ENCODE measurements at regions not wholly inside any gene's neighbourhood (a gene's known extent, or its start where the extent isn't known, plus 50 kb on each side); places are given as distances from the start of the nearest gene placed in this dataset.
"Not testable (repeated sequence)": the region's sequence is repeated elsewhere in the genome, so short reads cannot be mapped to it uniquely, and the experiment has no call there.

DNA sequence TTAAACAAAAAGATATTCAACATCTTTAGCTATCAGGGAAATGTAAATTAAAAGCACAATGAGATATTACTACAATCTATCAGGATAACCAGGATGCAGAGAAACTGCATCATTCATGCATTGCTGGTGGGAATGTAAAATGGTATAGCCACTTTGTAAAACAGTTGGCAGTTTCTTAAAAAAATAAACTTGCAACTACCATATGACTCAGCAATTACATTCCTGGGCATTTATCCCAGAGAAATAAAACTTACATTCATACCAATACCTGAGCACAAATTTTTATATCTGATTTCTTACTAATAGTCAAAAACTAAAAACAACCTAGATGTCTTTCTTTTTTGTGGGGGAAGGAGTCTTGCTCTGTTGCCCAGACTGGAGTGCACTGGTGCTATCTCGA, 190.3 kb upstream of the TAB2 start:
- DNase-seq: no peak

DNA sequence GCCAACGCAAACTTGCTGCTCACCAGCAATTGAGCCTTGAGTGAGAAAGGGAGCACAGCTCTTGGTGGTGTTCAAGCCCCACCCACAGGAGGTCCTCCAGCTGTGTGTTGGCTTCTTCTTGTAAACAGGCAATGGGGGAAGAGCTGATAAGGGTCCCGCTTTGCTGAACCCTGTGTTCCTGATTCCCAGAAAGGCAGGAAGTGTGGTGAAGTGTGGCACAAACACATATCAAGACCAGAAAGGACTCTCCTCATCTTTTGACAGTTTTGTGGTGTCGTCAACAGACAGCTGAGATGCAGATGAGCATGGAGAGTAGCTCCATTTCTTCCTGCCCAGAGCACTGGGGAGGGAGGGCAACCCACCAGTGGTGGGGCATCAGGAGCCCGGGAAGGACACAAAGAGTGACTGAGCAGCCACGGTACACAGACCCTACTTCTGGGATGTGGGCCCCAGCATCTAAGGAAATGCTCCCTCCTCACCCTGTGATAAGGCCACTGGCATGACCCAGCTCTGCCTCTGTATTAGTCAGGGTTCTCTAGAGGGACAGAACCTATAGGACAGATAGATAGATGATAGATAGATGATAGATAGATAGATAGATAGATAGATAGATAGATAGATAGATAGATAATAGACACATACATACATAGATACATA, 188.9 kb upstream of the TAB2 start:
- DNase-seq: peak in 1 of 2 experiments; percentile 40

DNA sequence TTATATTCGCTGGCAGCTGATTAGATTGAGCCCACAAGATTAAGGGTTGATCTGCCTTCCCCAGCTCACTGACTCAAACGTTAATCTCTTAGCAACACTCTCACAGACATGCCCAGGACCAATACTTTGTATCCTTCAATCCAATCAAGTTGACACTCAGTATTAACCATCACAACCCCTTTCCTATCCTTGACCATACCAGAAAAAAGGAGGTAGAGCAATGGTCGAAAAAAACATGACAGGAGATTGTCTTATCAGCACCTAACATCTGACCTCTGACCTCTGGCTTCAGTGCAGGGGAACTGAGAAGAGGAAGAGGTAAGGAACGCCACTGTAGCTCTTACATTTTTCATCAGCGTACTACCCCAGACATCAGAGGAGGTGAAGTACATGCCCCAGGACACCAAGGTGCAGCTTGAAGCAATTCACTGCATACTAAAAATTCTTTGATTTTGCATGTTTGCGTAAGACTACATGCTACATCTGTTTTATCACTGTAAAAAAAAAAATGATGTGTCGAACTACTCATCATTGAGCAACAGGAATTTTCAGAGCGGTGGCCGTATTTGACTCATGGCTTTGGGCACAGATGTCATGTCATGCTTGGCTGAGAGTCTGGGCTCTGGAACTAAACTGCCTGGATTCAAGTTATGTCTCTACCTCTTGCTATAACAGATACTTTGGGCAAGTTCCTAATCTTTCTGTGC, 188.0 kb upstream of the TAB2 start:
- DNase-seq: no peak

DNA sequence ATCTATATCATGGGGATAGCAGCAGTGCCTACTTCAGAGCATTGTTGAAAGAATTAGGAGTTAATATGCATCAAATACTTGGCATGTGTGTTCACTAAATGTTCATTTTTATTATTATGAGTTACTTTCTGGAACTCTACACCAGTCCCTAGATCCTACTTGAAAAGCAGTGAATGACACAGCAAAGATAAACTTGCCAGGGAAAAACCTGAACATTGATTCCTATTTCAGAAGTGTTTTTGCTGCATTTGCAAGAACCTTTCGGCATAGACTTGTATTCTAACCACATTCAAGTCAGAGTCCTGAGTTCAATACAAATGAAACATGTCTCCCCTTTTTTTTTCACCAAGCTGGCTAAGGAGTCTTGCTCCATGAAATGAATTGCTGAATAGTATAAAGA, 187.4 kb upstream of the TAB2 start:
- DNase-seq: no peak

DNA sequence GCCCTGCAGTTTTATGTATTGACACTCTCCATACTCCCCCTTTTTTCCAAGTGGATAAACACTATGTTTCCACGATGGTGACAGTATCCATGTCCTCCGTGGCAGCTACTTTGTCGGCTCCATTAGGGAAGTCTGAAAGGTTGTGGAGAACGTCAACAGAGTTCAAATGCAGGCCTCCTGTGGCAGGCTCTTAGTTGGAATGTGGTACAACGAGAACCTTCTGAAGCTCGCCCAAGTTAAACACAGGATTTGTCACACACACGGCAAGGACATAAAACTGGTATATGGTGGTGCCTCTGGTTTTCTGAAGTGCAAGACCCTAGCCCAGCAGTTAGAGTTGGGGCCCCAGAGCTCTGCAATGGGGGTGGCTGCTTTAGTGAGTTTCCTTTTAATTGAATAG, 187.0 kb upstream of the TAB2 start:
- no peak for DNase-seq

DNA sequence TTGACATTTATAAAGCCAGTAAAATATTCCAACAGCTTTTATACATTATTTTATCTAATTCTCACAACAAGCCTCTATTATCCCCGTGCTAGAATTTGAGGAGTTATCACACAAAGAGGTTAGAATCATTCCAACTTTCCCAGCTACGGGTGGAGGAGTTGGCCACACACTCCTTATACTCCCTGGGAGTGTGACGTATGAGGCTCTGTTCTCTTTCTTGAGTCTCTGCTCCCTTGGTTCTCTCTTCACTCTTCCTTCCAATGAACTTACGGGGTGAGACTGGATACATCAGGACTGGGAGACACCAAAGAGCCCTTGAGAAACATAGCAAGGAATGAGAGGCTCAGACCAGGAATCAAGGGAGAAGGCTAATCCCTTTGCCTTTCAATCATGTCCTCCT, 185.6 kb upstream of the TAB2 start:
- no peak for DNase-seq

DNA sequence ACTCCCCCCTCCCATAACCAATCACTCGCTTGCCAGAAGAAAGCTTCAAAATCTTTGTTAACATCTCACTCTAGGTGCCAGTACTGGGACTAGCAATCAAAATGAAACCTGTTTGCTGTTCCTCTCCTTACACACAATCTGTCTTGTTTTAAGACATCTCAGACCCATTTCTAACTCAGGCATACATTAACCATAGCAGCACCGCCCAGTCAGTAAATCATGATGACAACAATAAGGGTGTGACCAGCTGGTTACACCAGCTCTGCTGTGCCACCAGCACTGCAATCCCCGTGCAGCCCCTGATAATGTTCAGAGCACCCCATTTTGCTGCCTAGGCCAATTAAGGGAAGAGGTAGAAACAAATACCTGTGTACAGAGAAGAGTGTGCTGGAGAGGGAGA, 185.2 kb upstream of the TAB2 start:
- DNase-seq: no peak

DNA sequence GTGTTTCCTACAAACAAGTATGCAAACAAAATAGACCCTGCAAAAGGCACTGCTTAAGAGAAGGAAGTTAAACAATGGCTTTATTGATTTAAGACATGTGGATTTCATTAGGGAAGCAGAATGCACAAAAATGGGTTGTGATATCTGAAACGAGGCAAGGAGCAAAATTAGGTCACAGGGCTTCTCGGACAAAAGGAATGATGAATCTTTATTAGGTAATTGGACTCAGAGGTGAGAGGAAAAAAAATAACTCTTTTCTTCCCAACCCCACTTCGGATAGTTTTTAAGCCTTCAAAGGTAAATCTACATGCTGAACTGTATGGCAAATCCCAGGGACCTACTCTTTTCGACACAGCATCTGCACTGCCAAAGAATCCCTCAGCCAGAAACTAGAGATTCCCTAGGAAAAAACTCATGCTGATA, 183.0 kb upstream of the TAB2 start:
- DNase-seq: no peak

DNA sequence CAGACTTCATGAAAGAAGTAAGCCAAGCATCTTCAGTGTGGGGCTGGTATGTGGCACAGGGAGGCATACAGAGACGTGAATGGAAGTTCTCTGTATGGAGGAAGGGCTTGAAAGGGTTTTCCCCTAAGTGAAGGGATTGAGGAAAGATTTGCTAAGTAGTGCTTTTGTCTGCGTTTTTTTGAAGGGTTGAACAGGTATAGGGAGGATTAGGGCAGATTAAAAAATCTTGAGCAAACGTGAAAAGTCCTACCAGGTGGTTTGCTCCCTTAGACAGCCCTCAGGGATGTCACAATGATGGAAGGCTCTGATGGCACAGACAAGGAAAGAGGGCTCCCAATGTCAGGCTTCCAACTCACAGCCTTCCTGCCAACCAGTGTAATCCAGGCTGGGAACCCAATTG, 181.7 kb upstream of the TAB2 start:
- DNase-seq: no peak

DNA sequence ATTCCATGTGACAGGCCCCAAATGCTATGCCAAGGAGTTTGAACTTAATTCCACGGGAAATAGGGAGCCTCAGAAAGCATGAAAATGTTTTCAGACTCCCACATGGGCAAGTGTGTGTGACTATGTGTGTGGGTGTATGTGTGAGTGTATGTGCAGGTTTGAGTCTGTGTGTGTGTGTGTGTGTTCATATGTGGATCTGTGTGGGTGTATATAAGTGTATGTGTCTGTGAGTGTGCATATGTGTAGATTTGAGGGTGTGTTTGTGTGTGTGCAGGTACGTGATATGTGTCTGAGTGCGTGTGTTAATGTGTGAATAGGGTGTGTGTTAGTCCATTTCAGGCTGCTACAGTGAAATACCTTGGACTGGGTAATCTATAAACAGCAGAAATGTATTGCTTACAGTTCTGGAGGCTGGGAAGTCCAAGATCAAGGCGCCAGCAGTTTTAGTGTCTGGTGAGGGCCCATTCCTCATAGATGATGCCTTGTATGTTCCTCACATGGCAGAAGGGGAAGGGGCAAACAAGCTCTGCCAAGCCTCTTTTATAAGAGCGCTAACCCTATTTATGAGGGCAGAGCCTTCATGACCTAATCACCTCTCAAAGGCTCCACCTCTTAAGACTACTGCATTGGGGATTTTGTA, 181.1 kb upstream of the TAB2 start:
- no peak for DNase-seq

DNA sequence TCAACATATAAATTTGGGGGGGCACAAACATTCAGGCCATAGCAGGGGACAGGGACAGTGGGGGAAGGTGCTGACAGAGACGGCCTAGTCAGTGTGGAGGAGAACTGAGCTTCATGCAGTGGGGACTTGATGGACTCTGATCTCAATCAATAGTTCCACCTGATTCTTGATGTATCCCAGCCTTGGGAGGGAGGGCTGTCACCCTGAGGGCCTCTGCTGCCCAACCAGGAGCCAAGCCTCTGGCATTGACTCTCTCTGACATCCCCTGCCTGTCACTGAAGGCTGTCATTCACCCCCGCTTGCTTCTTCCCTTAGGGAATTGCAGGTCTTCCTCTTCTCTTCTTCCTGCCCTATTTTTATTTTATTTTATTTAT, 180.6 kb upstream of the TAB2 start:
- no peak for DNase-seq

DNA sequence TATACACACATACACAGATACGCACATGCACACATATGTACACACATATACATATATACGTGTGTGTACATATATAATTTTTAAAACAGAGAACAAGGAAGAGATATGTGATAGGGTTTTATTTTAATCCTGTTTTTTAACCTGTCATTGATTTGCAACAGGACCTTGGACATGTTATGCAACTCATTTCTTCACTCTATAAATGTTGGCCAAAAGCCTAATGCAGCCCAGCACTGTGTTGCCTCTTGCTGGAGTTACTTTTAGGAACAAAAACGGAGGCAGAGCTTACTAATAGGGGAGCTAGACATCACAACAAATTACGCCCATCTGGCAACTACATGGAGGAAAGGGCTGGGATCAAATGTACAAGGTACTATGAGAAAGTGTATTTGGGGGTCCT, 179.9 kb upstream of the TAB2 start:
- no peak for DNase-seq

DNA sequence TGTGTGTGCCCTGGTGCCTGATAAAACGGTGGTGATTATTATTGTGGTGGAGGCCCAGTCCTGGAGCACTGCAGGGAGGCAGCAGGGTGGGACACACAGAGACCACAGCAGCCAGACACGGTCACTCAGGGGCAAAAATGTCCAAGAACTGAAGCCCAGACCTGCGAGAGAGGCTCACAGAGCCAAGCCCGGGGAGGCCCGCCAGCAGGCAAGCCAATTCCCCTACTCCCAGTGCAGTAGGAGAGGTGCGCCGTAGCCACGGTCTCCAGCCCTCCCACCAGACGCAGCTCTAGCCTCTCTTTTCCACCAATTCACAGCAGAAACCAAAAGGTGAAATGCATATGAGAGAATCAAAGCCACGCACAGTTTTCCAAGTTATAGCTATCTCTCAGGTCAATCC, 179.4 kb upstream of the TAB2 start:
- DNase-seq: no peak

DNA sequence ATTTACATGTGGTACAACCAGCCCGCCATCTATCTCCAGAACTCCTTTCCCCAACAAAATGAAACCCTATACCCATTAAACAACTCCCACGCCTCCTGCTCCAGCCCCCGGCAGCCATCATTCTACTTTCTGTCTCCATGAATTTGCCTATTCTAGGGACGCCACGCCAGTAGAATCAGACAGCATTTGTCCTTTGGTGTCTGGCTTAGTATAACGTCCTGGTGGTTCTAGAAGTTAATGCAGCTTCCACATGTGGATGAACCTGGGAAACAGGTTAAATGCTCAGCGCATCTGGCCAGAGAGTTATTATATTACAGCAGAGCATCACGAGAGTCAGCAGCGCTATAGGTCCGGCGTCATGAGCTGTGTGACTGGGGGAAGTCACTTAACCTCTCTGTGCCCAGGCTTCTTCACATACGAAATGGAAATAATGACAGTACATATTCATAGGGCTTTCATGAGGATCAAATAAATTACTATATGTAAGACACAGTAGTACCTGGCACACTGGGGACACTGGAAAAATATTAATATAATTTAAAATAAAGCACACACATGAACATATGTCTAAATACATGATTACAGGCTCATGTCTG, 178.7 kb upstream of the TAB2 start:
- no peak for DNase-seq

DNA sequence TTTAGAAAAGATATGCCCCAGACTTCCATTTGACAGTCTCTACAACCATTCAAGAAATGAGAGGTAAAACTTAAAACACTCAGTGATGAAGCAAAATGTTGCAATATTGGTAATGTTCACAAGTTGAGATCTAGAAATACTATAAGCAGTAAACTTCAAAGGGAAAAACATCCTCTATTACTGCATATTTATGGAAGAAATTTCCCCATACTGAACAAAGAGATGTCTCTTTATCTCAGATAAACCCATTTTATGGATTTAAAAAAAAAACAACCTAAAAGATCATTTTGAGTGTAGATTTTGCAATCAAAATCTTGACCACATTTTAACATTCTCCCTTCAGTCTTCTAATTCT, 177.8 kb upstream of the TAB2 start:
- no peak for DNase-seq

DNA sequence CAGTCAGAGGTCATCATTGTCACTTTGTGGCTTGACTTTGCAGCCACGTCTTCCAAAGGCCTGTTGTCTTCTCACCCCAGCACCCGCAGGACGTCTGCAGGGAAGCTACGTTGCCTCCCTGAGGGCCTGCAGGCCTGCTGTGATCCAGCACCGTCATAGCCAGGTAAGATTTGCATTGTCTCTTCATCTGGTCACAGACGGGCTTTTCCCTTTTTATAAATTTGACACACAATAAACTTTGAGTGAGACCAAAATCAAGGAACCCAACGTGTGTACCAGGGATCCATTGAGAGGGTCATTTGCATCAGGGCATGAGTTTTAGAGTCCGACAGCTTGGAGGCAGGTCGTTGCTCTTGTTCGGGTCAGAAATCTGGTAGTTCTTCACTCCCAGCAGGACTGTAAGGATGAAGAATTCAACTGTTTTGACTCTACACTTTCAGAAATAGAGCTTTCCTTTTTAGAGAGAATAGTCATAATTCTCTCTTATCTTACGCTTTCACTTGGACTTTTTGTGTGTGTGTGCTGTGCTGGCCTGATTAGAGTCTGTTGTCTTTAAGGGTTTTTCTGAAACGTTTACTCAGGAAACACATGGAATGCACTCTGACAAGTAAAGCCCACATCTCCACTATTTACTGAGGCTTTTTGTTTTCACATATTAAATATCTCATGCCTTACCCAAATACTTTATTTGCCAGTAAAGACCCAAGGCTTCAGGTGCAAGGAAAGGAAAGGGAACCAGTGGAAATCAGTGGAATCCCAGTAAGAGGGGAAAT, 177.2 kb upstream of the TAB2 start:
- peak; percentile 67 to 73 for DNase-seq

DNA sequence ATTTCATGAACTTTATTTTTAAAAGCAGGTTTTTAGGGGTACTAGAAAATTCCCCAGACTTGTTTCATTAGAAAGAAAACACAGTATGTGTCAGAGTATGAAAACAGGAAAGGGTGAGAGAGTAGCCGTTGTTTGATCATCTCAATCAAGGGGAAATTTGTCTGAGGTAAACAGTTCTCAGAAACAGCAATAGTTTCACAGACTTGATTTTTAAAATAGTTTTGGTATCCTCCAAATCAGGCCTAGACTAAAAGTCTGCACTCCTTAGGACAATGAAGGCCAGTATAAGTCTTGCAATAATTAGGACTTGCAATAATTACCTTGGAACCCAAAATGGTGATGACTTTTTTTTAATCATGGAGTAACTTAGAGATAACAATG, 176.6 kb upstream of the TAB2 start:
- DNase-seq: no peak

DNA sequence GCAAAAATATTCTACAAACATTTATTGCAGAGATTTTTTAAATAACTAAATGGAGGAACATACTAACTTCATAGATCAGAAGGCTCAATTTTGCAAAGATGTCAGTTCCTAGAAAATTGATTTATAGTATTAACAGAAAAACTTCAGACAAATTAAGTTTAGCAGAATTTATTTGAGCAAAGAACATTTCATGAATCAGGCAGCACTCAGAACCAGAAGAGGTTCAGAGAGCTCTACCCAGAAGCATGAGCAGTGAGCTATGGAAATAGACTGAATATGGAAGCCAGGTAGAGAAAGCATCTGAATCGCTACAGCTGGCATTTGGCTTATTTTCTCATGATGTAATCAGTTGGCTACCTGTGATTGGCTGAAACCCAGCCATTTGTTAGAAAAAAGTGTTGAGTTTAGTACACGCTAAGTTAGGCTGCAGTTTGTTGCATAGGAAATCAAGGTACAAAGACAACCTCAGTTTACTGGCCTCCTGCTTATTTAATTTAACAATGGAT, 174.5 kb upstream of the TAB2 start:
- DNase-seq: no peak

DNA sequence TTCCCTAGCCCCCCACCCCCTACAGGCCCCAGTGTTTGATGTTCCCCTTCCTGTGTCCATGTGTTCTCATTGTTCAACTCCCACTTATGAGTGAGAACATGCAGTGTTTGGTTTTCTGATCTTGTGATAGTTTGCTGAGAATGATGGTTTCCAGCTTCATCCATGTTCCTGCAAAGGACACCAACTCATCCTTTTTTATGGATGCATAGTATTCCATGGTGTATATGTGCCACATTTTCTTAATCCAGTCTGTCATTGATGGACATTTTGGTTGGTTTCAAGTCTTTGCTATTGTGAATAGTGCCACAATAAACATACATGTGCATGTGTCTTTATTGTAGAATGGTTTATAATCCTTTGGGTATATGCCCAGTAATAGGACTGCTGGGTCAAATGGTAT, 171.7 kb upstream of the TAB2 start:
- DNase-seq: not testable (repeated sequence)

DNA sequence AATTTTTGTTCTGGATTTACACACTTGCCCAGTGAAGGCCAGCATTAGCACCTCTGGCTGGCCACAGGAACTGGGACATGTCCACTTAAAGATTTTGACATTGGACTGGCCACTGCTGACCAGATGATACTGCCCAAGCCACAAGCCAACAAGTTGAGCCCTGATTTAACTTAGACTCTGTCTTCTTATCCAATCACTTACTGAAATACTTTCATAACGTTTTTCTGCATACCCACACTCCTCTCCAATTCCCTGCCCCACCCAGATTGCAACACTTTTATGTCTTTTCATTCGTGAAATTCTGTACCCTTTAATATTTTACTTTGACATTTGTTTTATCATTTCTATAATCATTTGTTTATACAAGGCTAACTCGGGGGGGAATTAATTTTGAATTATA, 170.3 kb upstream of the TAB2 start:
- no peak for DNase-seq

DNA sequence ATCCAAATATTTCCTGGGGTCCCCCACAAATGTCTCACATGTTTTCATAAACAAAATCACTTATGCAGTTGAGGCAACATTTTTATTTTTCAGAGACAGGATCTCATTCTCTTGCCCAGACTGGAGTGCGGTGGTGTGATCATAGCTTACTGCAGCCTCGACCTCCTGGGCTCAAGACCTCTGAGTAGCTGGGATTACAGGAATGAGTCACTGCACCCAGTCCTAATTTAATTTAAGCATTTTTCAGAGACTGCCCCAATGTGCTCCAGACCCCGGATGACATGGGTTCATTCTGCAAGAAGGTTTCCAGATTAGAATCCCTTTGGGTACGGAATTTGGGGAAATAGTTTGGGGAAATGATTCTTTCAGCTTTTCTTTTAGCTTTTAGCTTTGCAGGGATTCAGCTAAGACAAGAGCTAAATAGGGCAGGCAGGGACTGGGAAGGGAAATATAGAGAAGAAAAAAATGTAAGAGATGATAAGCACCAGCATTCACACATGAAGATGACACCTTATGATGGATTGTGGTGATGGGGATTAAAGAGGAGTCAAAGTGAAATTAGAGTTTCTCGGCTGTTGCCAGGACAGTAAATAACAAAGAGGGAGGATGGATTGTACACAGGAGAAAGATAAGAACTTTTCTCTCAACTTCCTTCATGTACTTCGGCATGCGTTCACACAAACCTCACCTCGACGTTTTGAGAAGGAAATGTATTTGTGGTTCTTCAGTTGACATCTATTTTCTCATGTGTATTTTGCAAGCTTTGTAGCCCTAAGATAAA, 169.4 kb upstream of the TAB2 start:
- no peak for DNase-seq

DNA sequence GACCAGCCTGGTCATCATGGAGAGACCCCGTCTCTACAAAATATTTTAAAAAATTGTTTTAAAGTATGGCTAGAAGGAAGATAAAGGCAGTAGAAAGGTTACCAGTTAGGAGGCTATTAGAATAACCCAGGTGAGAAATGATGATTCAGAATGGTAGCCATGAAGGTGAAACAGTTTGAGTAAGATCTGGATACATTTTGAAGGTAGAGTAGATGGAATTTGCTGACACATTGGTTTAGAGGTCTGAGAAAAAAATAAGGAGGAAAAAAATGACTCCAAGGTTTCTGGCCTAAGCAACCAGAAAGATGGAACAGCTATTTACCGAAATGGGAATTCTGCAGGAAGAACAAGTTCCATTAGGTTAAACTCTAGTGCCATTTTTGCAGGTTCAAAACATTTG, 167.9 kb upstream of the TAB2 start:
- no peak for DNase-seq

All from activated CD4-positive, alpha-beta T cell treated with anti-CD3 and anti-CD28 coated beads, Interleukin-2, amount 50 U/mL, for 48 hours (primary cell).